Cardiac fibroblast (primary cell): ENCODE measurements at regions not wholly inside any gene's neighbourhood (a gene's known extent, or its start where the extent isn't known, plus 50 kb on each side); places are given as distances from the start of the nearest gene placed in this dataset.
"Not testable (repeated sequence)": the region's sequence is repeated elsewhere in the genome, so short reads cannot be mapped to it uniquely, and the experiment has no call there.

Experiments used
- DNase-seq, 2 donors: peaks; one replicate each; pipeline versions ENCODE4 v3.0.0 to v3.0.0-alpha.2; 2010; ENCODE audit warnings: low read depth in 2 of 2
- H3K4me3 ChIP-seq, 2 donors: replicated peaks in 1 of 2; 1 replicate in 1 of 2; 2 replicates in 1 of 2; pipeline ENCODE4 v1.5.1; 2011; ENCODE audit warnings: low read depth in 2 of 2, low read length in 2 of 2, mild to moderate bottlenecking in 2 of 2, moderate library complexity in 1 of 2
- CTCF ChIP-seq: IDR thresholded peaks from one replicate; pipeline ENCODE4 v1.5.1; 2011; ENCODE audit warnings: low read depth, mild to moderate bottlenecking, low read length, inconsistent platforms

GRCh38 chr3:177889161-177889560, 647.1 kb upstream of the KCNMB2 start:
- TF ChIP-seq CTCF: no peak
- H3K4me3 ChIP-seq: no peak overlapping the region
- no peak for DNase-seq

DNA sequence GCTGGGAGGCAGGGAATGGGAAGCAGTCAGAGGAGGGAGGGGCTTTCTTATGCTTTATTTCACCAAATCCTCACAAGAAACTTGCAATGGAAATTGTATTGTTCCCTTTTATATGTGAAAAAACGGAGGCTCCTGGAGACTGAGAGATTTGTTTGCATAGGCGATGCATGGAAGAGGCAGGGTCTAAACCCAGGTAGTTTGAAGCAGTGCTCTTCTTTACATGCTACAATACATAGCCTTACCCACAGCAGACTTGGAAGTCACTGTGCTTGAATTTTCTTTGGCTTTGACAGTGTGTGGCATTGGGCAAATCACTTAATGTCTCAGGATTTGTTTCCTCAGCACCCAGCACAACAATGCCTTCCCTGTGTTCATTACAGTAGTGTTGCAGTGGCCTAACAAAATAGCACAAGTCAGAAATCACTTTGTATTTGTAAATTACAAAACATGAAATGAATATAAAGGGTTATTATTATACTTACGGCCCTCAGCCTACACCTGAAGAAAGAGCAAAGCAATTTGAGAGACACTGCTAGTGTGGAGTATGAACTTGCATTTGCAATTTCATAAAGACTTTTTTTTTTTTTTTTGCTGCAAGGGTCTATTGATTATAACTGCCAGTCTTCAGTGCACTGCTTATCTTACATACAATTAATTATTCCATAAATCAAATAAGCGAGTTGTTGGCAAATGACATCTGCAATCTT, 646.4 kb upstream of the KCNMB2 start:
- TF ChIP-seq CTCF: no peak
- no peak overlapping the region for H3K4me3 ChIP-seq
- no peak for DNase-seq

- no peak for TF ChIP-seq CTCF
- no peak for DNase-seq
- H3K4me3 ChIP-seq: no peak overlapping the region
These were observed 645.9 kb upstream of the KCNMB2 start for GRCh38 chr3:177890359-177890683.

GRCh38 chr3:177891569-177891968, 644.7 kb upstream of the KCNMB2 start:
- not testable (repeated sequence) for DNase-seq, H3K4me3 ChIP-seq

- TF ChIP-seq CTCF: peak; percentile 29
- peak; percentile 13 to 21 for DNase-seq
- no peak overlapping the region for H3K4me3 ChIP-seq
These were observed 642.9 kb upstream of the KCNMB2 start for GRCh38 chr3:177893331-177893730.

GRCh38 chr3:177894081-177894728, 642.0 kb upstream of the KCNMB2 start:
- DNase-seq: peak in 1 of 2 donors; percentile 55
- TF ChIP-seq CTCF: no peak
- H3K4me3 ChIP-seq: no peak overlapping the region

GRCh38 chr3:177898185-177898584, 638.1 kb upstream of the KCNMB2 start:
- TF ChIP-seq CTCF: no peak
- no peak for DNase-seq
- no peak overlapping the region for H3K4me3 ChIP-seq
